Activated naive CD8-positive, alpha-beta T cell treated with anti-CD3 and anti-CD28 coated beads, Interleukin-2, amount 50 U/mL, for 24 hours (primary cell): ENCODE measurements at regions not wholly inside any gene's neighbourhood (a gene's known extent, or its start where the extent isn't known, plus 50 kb on each side); places are given as distances from the start of the nearest gene placed in this dataset.

Source experiments
- ATAC-seq: fragments of 150-1000 bp; cut with Tn5 transposase; one replicate; pipeline ENCODE4 v1.10.0; 2021
- DNase-seq: peaks from one replicate; pipeline ENCODE4 v3.0.0; 2021
- H3K27ac Mint-ChIP-seq: one replicate; pipeline ENCODE4 v1.8.0; 2021; ENCODE audit warnings: mild to moderate bottlenecking, mixed read lengths
- H3K27me3 Mint-ChIP-seq: one replicate; pipeline ENCODE4 v1.8.0; 2021; ENCODE audit warnings: mixed read lengths
- H3K36me3 Mint-ChIP-seq: one replicate; pipeline ENCODE4 v1.8.0; 2021; ENCODE audit warnings: low read depth, mixed read lengths
- H3K4me1 Mint-ChIP-seq: one replicate; pipeline ENCODE4 v1.8.0; 2021; ENCODE audit warnings: mixed read lengths
- H3K4me3 Mint-ChIP-seq: one replicate; pipeline ENCODE4 v1.8.0; 2021; ENCODE audit warnings: mild to moderate bottlenecking, moderate library complexity, mixed read lengths
- H3K9me3 Mint-ChIP-seq: one replicate; pipeline ENCODE4 v1.8.0; 2021; ENCODE audit warnings: mixed read lengths

- no peaks in the 10 kb centered on the region for H3K36me3 Mint-ChIP-seq
- H3K4me3 Mint-ChIP-seq, result no peak overlapping the region
- DNase-seq, result no peak
- ATAC-seq, result no peak
- peaks cover 4% of the 10 kb centered on the region for H3K4me1 Mint-ChIP-seq
- no peaks in the 10 kb centered on the region for H3K27me3 Mint-ChIP-seq
- no peaks in the 10 kb centered on the region for H3K9me3 Mint-ChIP-seq
- no peak overlapping the region for H3K27ac Mint-ChIP-seq
Measured at GRCh38 chr12:90023207-90023900, 314.7 kb upstream of the ATP2B1 start.

DNA sequence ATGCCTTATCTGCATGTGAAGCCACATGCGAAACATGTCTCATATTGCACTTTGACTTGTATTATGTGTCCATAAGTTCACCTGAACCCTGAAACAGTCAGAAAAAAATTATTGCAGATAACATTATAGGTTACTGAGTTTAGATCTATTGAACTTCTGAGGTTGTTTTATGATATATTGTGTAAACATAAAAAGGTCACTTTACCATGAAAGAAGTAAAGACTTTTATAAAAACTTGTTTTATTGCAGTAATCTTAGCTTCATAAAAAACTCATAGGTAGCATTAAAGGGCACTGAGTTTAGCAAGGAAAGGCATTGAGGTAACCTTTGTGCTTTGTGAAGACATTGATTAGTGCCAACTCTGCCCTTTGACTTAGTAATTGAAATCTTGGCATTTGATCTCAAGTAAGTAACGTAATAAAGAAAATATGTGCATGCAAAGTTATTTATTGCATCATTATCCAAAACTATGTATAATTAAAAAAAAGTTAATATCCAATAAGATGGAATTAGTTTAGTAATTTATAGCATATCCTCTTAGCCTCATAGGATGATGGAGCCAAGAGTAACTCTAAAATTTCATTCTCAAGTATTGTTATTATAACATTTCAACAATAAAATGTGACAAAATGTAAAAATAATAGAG is 313.3 kb upstream of the ATP2B1 start:
- Mint-ChIP-seq H3K27ac (no peak overlapping the region), H3K4me1 (no peaks in the 10 kb centered on the region), H3K4me3 (no peak overlapping the region), H3K36me3 (no peaks in the 10 kb centered on the region), H3K9me3 (no peaks in the 10 kb centered on the region), H3K27me3 (no peaks in the 10 kb centered on the region)
- ATAC-seq (no peak), DNase-seq (no peak)

DNA sequence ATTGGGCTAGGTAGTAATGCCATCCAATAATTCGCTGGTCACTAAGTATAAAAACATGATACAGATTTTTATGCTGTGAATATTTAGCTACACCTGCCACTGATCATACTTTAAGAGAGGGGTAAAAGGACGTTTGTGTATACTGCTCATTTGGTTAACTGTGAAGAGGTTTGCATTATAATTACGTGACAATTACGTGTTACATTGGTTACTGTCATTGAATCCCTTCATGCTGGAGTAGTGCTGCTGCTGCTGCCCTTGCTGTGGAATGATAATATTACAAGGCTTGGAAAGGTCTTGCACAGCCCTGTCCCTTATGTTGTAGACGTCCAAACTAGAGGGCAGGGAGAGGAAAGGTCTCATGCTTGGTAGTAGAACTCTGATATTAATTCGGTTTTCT is 312.2 kb upstream of the ATP2B1 start:
- DNase-seq (no peak), ATAC-seq (no peak)
- no peaks in the 10 kb centered on the region for H3K27me3 Mint-ChIP-seq
- no peaks in the 10 kb centered on the region for H3K36me3 Mint-ChIP-seq
- no peaks in the 10 kb centered on the region for H3K4me1 Mint-ChIP-seq
- H3K27ac Mint-ChIP-seq, result no peak overlapping the region
- no peaks in the 10 kb centered on the region for H3K9me3 Mint-ChIP-seq
- H3K4me3 Mint-ChIP-seq, result no peak overlapping the region

GRCh38 chr12:90020436-90020835 is 311.8 kb upstream of the ATP2B1 start:
- Mint-ChIP-seq H3K27ac (no peak overlapping the region), H3K4me1 (no peaks in the 10 kb centered on the region), H3K9me3 (no peaks in the 10 kb centered on the region), H3K36me3 (no peaks in the 10 kb centered on the region), H3K4me3 (no peak overlapping the region), H3K27me3 (no peaks in the 10 kb centered on the region)
- DNase-seq (no peak), ATAC-seq (no peak)

DNA sequence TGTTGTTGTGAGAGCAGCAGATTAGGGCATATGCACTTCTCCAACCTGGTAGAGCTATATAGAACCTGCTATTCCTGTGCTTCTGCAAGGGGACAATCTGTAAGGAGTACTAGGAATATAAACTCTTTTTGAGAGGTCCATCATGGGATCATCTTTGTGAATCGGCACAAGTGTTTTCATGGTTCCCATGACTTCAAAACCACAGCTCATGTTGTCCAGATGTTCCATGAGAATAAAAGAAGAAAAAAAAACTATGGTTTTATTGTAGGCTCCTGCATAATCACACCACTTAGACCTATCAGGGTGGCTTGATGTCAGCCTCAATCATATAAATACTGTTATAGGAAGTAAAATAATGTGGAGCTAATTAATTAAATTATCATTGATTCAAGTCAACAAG is 311.4 kb upstream of the ATP2B1 start:
- Mint-ChIP-seq H3K27me3 (no peaks in the 10 kb centered on the region), H3K4me3 (no peak overlapping the region), H3K9me3 (no peaks in the 10 kb centered on the region), H3K36me3 (no peaks in the 10 kb centered on the region), H3K4me1 (no peaks in the 10 kb centered on the region), H3K27ac (no peak overlapping the region)
- no peak for ATAC-seq
- no peak for DNase-seq

DNA sequence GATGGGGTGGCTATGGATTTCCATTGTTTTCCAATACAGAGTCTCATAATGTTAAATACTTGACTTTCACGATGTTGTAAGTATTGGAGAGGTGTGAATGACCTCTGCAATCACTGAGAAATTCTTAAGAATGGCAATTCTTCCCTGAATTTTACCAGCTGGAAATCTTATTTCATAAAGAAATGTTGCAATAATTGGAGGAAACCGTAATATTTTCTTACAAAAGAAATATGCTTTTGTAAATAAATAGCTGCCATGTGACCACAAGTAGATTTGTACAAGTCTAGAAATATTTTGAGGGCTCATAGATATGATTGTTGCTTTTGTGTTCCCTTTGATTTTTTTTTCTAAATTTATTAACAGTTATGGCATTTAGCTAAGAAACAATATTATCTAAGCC is 308.7 kb upstream of the ATP2B1 start:
- Mint-ChIP-seq H3K4me3 (no peak overlapping the region), H3K36me3 (no peaks in the 10 kb centered on the region)
- ATAC-seq, result no peak

GRCh38 chr12:90015228-90015627 is 306.6 kb upstream of the ATP2B1 start:
- ATAC-seq, result no peak
- no peaks in the 10 kb centered on the region for H3K27me3 Mint-ChIP-seq
- no peak overlapping the region for H3K27ac Mint-ChIP-seq
- no peak overlapping the region for H3K4me3 Mint-ChIP-seq
- no peaks in the 10 kb centered on the region for H3K36me3 Mint-ChIP-seq
- H3K9me3 Mint-ChIP-seq, result no peaks in the 10 kb centered on the region
- H3K4me1 Mint-ChIP-seq, result no peaks in the 10 kb centered on the region
- DNase-seq, result no peak

More for the DNA sequence above, 308.7 kb upstream of the ATP2B1 start:
- DNase-seq, result no peak
- Mint-ChIP-seq H3K27me3 (no peaks in the 10 kb centered on the region), H3K27ac (no peak overlapping the region), H3K4me1 (no peaks in the 10 kb centered on the region), H3K9me3 (no peaks in the 10 kb centered on the region)

DNA sequence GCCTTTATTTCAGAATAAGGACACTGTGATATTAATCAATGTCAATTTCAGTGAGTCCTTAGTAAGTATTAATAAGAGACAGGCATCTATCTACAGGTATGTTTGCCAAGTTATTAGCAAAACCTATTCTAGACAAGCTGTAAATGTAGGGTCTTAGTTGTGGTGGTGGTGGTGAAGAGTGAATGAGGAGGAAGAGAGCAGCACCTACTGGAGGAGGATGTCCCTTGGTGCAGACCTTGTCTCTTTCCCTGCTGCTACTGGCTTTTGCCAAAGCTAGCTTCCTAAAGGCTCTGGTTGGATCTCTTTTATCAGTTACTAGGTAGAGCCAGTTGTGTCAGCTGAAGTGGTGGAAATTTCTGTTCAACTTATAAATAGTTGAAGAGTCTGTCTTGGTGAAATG is 304.8 kb upstream of the ATP2B1 start:
- Mint-ChIP-seq H3K4me1 (no peaks in the 10 kb centered on the region), H3K4me3 (no peak overlapping the region), H3K36me3 (no peaks in the 10 kb centered on the region), H3K27ac (no peak overlapping the region), H3K27me3 (no peaks in the 10 kb centered on the region), H3K9me3 (no peaks in the 10 kb centered on the region)
- DNase-seq, result no peak
- no peak for ATAC-seq

DNA sequence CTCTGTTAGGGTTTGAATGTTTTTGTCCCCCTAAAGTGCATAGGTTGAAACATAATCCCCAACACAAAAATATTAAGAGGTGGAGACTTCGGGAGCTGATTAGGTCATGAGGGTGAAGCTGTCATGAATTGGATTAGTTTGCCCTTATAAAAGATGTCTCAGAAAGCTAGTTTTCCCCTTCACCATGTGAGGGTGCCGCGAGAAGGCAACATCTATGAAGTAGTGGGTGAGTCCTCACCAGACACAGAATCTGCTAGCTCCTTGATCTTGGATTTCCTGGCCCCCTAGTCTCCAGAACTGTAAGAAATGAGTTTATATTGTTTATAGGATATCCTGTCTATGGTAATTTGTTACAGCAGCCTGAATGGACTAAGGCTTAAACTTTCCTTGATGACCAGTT is 301.5 kb upstream of the ATP2B1 start:
- Mint-ChIP-seq H3K4me1 (no peaks in the 10 kb centered on the region), H3K36me3 (no peaks in the 10 kb centered on the region), H3K9me3 (no peaks in the 10 kb centered on the region), H3K4me3 (no peak overlapping the region), H3K27ac (no peak overlapping the region), H3K27me3 (no peaks in the 10 kb centered on the region)
- DNase-seq, result no peak
- no peak for ATAC-seq

DNA sequence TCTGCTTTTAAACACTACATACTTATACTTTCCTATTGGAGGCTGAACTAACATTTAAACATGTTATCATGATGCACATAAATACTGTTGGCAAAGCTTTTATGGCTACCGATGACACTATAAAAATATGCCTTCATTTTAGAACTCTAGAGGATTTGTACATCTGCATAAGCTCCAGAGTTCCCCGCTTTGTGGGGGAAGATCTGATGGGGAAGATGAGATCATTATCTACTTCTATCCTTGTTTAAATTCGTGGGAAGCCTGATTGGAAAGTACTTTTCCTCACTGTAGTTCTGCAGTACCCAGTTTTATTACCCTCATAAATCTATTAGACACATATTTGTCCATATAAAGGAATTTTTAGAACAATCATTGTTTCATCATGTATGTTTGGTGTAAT is 299.6 kb upstream of the ATP2B1 start:
- Mint-ChIP-seq H3K36me3 (no peaks in the 10 kb centered on the region), H3K4me3 (no peak overlapping the region), H3K4me1 (no peaks in the 10 kb centered on the region), H3K9me3 (no peaks in the 10 kb centered on the region), H3K27me3 (no peaks in the 10 kb centered on the region), H3K27ac (no peak overlapping the region)
- DNase-seq, result no peak
- ATAC-seq, result no peak

DNA sequence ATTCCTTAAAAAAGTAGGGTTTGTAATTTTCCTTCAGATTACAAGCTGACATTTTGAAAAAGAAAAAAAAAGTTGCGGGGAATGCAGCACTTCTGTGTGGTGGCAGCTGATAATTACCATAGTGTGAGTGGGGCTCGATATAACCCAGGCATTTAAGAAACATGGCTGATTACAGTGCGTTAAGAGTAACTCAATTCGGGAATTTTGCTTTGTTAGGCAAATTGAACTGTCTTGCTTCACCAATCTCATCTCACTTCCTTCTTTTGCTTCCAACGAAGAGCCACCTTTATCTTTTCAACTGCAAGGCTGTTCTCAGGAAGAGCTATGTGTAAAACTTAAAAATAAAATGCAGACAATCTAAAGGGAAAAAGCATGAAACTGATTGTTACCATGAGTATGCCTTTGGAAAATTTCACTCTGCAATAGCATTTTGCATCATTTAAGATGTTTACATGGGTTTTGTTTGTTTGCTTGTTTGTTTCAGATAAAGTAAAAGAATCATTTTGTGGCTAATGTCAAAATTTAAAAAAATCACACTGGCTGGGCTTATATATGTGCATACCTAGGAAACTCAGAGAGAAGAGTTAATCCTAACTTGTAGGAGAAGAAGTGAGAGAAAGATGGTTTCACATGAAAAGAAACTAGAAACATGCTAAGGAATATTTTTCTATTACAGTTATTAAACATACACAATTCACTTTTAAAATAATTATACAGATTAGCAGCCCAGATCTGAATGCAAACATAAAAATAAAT is 295.9 kb upstream of the ATP2B1 start:
- H3K9me3 Mint-ChIP-seq, result no peaks in the 10 kb centered on the region
- no peak for DNase-seq
- H3K27me3 Mint-ChIP-seq, result no peaks in the 10 kb centered on the region
- no peak overlapping the region for H3K27ac Mint-ChIP-seq
- no peak overlapping the region for H3K4me3 Mint-ChIP-seq
- H3K36me3 Mint-ChIP-seq, result no peaks in the 10 kb centered on the region
- H3K4me1 Mint-ChIP-seq, result peaks cover 3% of the 10 kb centered on the region
- ATAC-seq, result no peak

- DNase-seq, result no peak
- no peaks in the 10 kb centered on the region for H3K36me3 Mint-ChIP-seq
- H3K27me3 Mint-ChIP-seq, result no peaks in the 10 kb centered on the region
- H3K4me3 Mint-ChIP-seq, result no peak overlapping the region
- no peaks in the 10 kb centered on the region for H3K9me3 Mint-ChIP-seq
- no peak for ATAC-seq
- H3K4me1 Mint-ChIP-seq, result peaks cover 4% of the 10 kb centered on the region
- H3K27ac Mint-ChIP-seq, result no peak overlapping the region
Measured at GRCh38 chr12:90003688-90004087, 295.1 kb upstream of the ATP2B1 start.

DNA sequence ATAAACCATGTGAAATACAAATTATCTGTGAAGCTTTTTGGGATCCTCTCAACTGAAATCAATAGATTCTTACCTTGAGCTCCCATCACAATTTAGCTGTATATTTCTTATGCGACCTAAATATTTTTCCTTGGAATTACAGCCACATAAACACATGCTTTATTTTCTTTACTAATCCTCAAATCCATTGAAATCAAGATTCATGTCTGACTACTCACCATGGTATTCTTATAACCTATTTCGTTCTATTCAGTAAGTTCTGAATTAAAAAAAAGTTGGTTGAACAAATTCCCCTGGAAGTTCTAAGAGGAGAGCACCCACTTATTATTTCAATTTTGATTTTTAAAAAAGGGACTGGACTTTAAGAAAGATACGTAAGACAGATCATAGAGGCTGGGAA is 292.1 kb upstream of the ATP2B1 start:
- Mint-ChIP-seq H3K27me3 (no peaks in the 10 kb centered on the region), H3K9me3 (no peaks in the 10 kb centered on the region), H3K4me1 (peaks cover 4% of the 10 kb centered on the region), H3K4me3 (no peak overlapping the region), H3K27ac (no peak overlapping the region), H3K36me3 (no peaks in the 10 kb centered on the region)
- DNase-seq, result no peak
- no peak for ATAC-seq

DNA sequence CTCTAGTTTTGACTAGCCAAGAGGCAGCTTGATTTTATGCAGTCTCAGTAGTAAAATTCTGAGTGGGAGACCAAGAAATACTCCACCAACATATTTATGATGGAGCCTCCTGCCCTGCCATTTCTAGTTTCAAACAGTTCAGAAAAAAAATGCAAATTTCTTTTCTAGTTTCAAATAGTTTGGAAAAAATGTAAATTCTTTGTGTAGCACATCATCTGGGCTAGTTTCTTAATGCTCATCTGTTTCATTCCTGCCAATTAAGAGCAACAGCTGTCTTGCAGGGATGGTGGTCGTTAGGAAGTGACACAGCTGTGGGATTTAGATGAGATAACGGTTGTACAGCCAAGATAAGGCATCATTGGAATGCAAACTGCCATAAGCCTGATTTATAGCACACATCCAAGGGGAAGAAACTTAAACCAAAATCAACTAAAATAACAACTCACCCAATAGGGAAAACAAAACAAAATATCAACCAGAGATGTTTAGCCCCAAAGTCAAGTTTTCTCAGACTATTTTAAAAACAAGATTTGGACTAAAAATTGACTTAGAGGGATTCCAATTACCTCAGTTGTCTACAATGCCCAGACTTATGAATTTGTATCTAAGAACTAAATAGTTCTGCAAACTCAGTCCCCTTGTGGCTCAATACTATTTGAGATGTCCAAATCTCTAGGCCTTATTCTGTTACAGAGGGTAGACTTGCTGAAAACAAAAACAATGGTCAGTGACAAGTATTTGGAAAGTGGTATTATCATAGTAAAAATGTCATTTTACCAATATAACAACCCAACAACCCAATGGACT is 291.3 kb upstream of the ATP2B1 start:
- Mint-ChIP-seq H3K4me3 (no peak overlapping the region), H3K27ac (no peak overlapping the region), H3K27me3 (no peaks in the 10 kb centered on the region), H3K9me3 (no peaks in the 10 kb centered on the region), H3K36me3 (no peaks in the 10 kb centered on the region), H3K4me1 (peaks cover 4% of the 10 kb centered on the region)
- DNase-seq (no peak), ATAC-seq (no peak)
